GM12891 (cell line): ENCODE measurements at regions not wholly inside any gene's neighbourhood (a gene's known extent, or its start where the extent isn't known, plus 50 kb on each side); places are given as distances from the start of the nearest gene placed in this dataset.

ENCODE experiments used
- POLR2A ChIP-seq: IDR thresholded peaks from 2 replicates; pipeline ENCODE4 v1.6.1; 2011; ENCODE audit warnings: low read depth, low read length, control low read depth
- TAF1 ChIP-seq: IDR thresholded peaks from 2 replicates; pipeline ENCODE4 v1.6.1; 2011; ENCODE audit warnings: low read depth, low read length, control low read depth

DNA sequence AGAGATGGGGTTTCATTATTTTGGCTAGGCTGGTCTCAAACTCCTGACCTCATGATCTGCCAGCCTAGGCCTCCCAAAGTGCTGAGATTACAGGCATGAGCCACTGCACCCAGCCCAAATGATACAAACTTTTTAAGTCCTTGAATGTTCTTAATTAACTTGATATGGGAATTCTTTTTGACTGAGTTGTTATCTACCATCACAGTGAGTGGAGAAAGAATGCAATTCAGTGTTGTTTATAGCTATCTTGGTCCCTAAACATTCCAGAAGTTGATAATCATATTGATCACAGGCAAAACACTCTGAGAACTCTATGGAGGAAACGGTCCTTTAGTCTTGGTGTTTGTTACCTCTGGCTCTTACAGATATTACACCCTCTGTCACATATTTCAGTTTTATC is 1072.5 kb downstream of the SUCLG1 start:
- TF ChIP-seq POLR2A (no peak), TAF1 (no peak)
